ENCODE measurements at regions not wholly inside any gene's neighbourhood (a gene's known extent, or its start where the extent isn't known, plus 50 kb on each side); places are given as distances from the start of the nearest gene placed in this dataset.

DNA sequence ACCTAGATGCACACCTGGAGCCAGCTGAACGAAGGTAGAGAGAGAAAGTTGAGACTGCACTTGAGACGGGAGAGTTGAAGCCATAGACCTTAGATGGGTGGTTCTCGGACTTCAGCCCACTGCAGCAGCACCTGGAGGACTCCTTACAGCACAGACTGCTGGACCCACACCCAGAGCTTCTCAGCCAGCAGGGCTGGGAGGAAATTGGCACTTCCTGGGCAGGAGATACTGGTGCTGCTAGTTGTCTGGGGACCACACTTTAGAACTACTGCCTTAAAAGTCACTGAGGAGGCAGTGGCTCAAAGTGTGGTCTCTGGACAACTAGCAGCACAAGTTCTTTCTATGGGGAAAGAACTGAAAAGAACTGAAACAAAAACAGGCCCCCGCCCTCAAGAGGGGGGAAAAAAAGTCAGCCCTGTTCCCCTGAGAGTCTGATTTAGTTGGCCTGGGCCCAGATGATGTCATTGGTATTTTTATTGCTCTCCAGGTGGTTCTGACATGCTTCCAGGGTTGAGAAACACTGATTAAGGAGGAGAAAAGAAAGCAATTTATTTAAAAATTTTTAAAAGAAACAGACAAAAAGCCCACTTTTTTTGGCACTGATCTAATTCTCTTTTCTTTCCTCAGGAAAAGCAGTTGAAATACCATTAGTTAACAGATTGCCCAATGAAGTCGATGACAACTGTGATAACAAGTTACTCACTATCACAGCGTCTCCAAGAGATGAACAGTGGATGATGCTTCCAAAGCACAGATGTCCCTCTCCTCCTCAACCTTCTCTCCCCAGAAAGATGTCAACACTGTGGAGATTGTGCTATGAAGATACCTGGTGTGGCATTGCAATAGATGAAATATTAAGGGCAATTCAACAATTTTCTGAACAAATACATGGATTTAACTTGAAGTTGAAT lies 73.6 kb upstream of the ADAMTS16 start:
- no peak for DNase-seq
- Histone ChIP-seq H3K27me3 (replicated peaks) (no peaks in the 10 kb centered on the region), H3K36me3 (replicated peaks) (no peaks in the 10 kb centered on the region), H3K27ac (no peak overlapping the region), H3K4me3 (ENCODE audit: low read depth, low read length) (no peak overlapping the region)
- in situ Hi-C loops (cut with HindIII; ENCODE audit: low pct_ligation_motif_present, low sequenced_read_pairs) = no loop called here
- TF ChIP-seq, protein P1, sequence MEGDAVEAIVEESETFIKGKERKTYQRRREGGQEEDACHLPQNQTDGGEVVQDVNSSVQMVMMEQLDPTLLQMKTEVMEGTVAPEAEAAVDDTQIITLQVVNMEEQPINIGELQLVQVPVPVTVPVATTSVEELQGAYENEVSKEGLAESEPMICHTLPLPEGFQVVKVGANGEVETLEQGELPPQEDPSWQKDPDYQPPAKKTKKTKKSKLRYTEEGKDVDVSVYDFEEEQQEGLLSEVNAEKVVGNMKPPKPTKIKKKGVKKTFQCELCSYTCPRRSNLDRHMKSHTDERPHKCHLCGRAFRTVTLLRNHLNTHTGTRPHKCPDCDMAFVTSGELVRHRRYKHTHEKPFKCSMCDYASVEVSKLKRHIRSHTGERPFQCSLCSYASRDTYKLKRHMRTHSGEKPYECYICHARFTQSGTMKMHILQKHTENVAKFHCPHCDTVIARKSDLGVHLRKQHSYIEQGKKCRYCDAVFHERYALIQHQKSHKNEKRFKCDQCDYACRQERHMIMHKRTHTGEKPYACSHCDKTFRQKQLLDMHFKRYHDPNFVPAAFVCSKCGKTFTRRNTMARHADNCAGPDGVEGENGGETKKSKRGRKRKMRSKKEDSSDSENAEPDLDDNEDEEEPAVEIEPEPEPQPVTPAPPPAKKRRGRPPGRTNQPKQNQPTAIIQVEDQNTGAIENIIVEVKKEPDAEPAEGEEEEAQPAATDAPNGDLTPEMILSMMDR (IDR thresholded peaks at IDR 0.05; ENCODE audit: low read depth, low read length, missing control alignments) = no peak

DNA sequence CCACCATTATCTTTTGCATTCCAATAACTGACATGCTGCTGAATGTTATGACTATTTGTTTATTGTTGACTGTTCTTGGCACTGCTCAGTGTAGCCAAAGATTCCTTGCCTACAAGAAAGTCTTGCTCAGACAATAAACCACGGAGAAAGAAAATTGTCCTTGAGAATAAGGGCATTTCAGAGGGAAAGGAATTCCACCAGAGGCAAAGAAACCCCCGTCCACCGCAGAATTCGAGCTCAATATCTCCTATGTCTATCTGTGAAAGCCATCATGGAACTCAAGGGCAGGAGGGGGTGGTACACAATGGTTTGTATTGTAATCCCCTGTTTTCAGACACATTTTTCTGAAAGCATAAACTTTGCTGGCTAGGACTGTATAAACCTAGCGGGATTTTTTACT lies 70.3 kb upstream of the ADAMTS16 start:
- Histone ChIP-seq H3K36me3 (replicated peaks) (no peaks in the 10 kb centered on the region), H3K27me3 (replicated peaks) (no peaks in the 10 kb centered on the region), H3K27ac (no peak overlapping the region), H3K4me3 (ENCODE audit: low read depth, low read length) (no peak overlapping the region)
- DNase-seq = no peak
- TF ChIP-seq, protein P1 (IDR thresholded peaks at IDR 0.05; ENCODE audit: low read depth, low read length, missing control alignments) = no peak
- in situ Hi-C loops (cut with HindIII; ENCODE audit: low pct_ligation_motif_present, low sequenced_read_pairs) = no loop called here

DNA sequence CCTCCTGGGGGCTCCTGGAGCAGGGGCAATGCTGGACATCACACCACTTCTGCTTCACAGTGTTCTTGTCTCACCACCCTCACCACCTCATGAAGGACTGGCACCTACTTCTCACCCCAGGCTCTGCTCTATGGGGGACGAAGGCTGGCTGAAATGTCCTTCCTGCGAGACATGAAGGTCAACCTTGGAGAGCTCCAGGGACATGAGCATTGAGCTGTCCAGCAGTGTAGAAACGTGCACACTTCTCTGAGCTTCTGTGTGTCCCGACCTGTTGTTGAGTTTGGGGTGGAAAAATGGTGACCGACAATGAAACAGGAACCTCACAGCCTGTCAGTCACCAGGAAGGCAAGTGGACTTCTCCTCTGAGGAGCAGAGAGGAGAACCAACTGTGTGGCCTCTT lies 68.6 kb upstream of the ADAMTS16 start:
- Histone ChIP-seq H3K36me3 (replicated peaks) (no peaks in the 10 kb centered on the region), H3K27ac (no peak overlapping the region), H3K27me3 (replicated peaks) (no peaks in the 10 kb centered on the region), H3K4me3 (ENCODE audit: low read depth, low read length) (no peak overlapping the region)
- in situ Hi-C loops (cut with HindIII; ENCODE audit: low pct_ligation_motif_present, low sequenced_read_pairs) = no loop called here
- no peak for DNase-seq
- TF ChIP-seq, protein P1 (IDR thresholded peaks at IDR 0.05; ENCODE audit: low read depth, low read length, missing control alignments) = no peak

DNA sequence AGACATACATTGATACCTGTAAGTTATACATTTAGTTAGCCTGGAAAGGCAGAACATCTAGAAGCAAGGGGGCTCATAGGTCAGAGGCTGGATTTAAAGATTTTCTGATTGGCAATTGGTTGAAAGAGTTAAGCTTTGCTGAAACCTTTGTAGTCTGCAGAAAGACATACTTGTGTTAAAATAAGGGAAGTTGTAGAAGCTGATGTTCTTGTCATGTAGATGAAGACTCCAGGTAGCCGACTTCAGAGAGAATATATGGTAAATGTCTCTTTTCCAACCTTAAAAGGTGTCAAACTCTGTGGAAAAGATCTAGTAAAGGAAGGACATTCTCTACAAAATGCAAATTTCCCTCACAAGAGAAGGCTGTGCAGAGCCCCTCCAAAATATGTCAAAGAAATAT lies 62.9 kb upstream of the ADAMTS16 start:
- no peak for DNase-seq
- H3K27me3 ChIP-seq (replicated peaks) = no peaks in the 10 kb centered on the region
- no peak overlapping the region for H3K27ac ChIP-seq
- H3K4me3 ChIP-seq (ENCODE audit: low read depth, low read length) = no peak overlapping the region
- in situ Hi-C loops (cut with HindIII; ENCODE audit: low pct_ligation_motif_present, low sequenced_read_pairs) = no loop called here
- TF ChIP-seq, protein P1 (IDR thresholded peaks at IDR 0.05; ENCODE audit: low read depth, low read length, missing control alignments) = no peak
- no peaks in the 10 kb centered on the region for H3K36me3 ChIP-seq (replicated peaks)

DNA sequence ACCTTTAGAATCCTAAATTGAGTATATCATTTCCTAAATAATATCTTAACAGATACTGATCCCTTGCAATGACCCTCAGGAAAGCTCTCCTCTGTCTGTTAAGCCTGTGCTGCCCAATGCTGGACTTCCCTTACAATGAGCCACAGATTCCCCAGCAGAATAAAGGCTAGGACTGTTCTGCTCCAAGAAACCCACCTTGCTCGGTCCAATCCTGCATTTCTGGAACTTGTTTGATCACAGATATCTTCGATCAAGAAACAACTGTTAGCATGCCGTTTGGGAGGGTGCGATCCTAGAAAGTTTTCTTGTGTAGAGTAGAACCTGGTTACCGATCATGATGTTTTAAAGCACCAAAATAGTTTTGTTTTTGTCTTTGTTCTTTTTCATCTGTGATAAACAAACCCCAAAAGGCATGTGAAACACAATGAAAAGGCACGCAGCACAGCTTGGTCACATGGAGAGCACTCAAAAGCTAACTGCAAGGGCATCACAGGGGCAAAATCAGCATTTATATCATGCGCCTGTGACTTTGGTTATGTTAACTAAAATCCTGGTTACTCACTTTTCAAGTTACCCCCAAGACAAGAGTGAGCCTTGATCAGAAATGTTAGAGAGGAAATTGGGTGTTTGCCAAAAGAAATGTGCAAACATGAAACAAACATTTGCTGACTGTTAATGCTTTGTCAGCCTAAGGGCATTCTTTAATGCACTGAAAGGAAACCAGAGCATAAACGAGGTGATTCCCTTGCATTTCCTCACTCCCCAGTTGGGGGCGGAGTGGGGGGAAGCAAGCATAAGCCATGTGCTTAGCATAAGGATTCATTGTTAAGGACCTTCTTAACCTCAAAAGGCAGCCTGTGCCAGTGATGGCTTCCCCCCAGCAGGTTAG lies 61.9 kb upstream of the ADAMTS16 start:
- Histone ChIP-seq H3K27ac (no peak overlapping the region), H3K36me3 (replicated peaks) (no peaks in the 10 kb centered on the region), H3K27me3 (replicated peaks) (no peaks in the 10 kb centered on the region), H3K4me3 (ENCODE audit: low read depth, low read length) (no peak overlapping the region)
- TF ChIP-seq, protein P1 (IDR thresholded peaks at IDR 0.05; ENCODE audit: low read depth, low read length, missing control alignments) = no peak
- no peak for DNase-seq
- in situ Hi-C loops (cut with HindIII; ENCODE audit: low pct_ligation_motif_present, low sequenced_read_pairs) = no loop called here
